ENCODE measurements at regions not wholly inside any gene's neighbourhood (a gene's known extent, or its start where the extent isn't known, plus 50 kb on each side); places are given as distances from the start of the nearest gene placed in this dataset.

- no peak for TF ChIP-seq CTCF (IDR thresholded peaks at IDR 0.05; ENCODE audit: insufficient read depth, low read depth, low read length)
- no peak for TF ChIP-seq EZH2 (IDR thresholded peaks at IDR 0.05; ENCODE audit: insufficient read depth, low read length)
Observed at GRCh38 chr6:79797912-79798311, 149.4 kb downstream of the ELOVL4 start.

Data from astrocyte (in vitro differentiated cells and primary cell).